HepG2 (cell line): ENCODE measurements at regions not wholly inside any gene's neighbourhood (a gene's known extent, or its start where the extent isn't known, plus 50 kb on each side); places are given as distances from the start of the nearest gene placed in this dataset.

ENCODE experiments used
- ATAC-seq: fragments of 200-7000 bp; cut with Tn5 transposase; 3 replicates; pipeline ENCODE4 v1.9.1; 2020; ENCODE audit warnings: mild to moderate bottlenecking, moderate library complexity
- BruUV-seq: library from RNA; stranded (reverse); fragments of 400-500 nt; replicated peaks from 2 replicates; lab custom pipeline; 2021; lab: Mats Ljungman, UMichigan
- CTCF ChIA-PET: fragments of 300-600 bp; formaldehyde crosslinking; extraction: SDS; loops from one replicate; lab custom pipeline; 2021; ENCODE audit warnings: low total read pairs, inconsistent platforms, low intra/inter-chr PET ratio; lab: Yijun Ruan, JAX
- POLR2A ChIA-PET: fragments of 350-600 bp; sonication (Branson Sonifier 250); formaldehyde crosslinking; loops from one replicate; lab custom pipeline; 2020; ENCODE audit warnings: antibody characterized with exemption, inconsistent platforms; lab: Yijun Ruan, JAX
- DNase-seq: peaks from one replicate; pipeline ENCODE4 v3.0.0-alpha.2; 2015; ENCODE audit warnings: low spot score
- FAIRE-seq: peaks from 3 replicates; lab custom pipeline; 2011; peaks lifted over from hg19 to GRCh38; lab: Jason Lieb, UNC
- H2AFZ ChIP-seq: one replicate; pipeline ENCODE4 v1.6.1; 2011; ENCODE audit warnings: low read length, inconsistent platforms
- H3K27ac ChIP-seq: fragments of 300-600 bp; 3 replicates; pipeline ENCODE4 v1.8.0; 2011; ENCODE audit warnings: mixed run types, mild to moderate bottlenecking, mixed read lengths, low read length, inconsistent platforms; ENCODE audit not compliant: insufficient read depth; ENCODE audit errors: extremely low read length
- H3K27me3 ChIP-seq, 2 experiments: fragments of 200-600 bp in 1 of 2; 2 replicates in 1 of 2; 3 replicates in 1 of 2; pipeline versions ENCODE4 v1.6.0 to v1.8.0; 2011; ENCODE audit warnings: low read length in 2 of 2, mild to moderate bottlenecking in 2 of 2, moderate library complexity in 2 of 2, inconsistent platforms in 1 of 2; ENCODE audit not compliant: insufficient read depth in 2 of 2, control insufficient read depth in 1 of 2
- H3K36me3 ChIP-seq, 2 experiments: fragments of 200-600 bp in 1 of 2; replicated peaks in 1 of 2; 2 replicates in 1 of 2; 3 replicates in 1 of 2; pipeline versions ENCODE4 v1.5.1 to v1.8.0; 2011; ENCODE audit warnings: low read length in 2 of 2, inconsistent platforms in 1 of 2; ENCODE audit not compliant: insufficient read depth in 2 of 2, control insufficient read depth in 1 of 2
- H3K4me1 ChIP-seq: 2 replicates; pipeline ENCODE4 v1.5.1; 2012; ENCODE audit warnings: low read length, inconsistent platforms; ENCODE audit not compliant: insufficient read depth
- H3K4me2 ChIP-seq: 2 replicates; pipeline ENCODE4 v1.6.0; 2011; ENCODE audit warnings: low read depth, low read length, inconsistent platforms
- H3K4me3 ChIP-seq, 3 experiments: fragments of 200-600 bp in 1 of 3; sonication (generic), shearing (Covaris generic) in 1 of 3; replicated peaks in 1 of 3; 2 replicates each; pipeline ENCODE4 v1.5.1; 2011 to 2016; ENCODE audit warnings: low read length in 3 of 3, inconsistent platforms in 2 of 3, low read depth in 2 of 3, mild to moderate bottlenecking in 2 of 3, control low read depth in 1 of 3, mixed read lengths in 1 of 3; ENCODE audit not compliant: insufficient read depth in 1 of 3
- H3K79me2 ChIP-seq: one replicate; pipeline ENCODE4 v1.6.1; 2011; ENCODE audit warnings: low read length, inconsistent platforms; ENCODE audit not compliant: insufficient read depth
- H3K9ac ChIP-seq: 2 replicates; pipeline ENCODE4 v1.6.0; 2011; ENCODE audit warnings: mild to moderate bottlenecking, low read depth, low read length, inconsistent platforms; ENCODE audit not compliant: insufficient read depth
- H3K9me3 ChIP-seq: 2 replicates; pipeline ENCODE4 v1.5.1; 2012; ENCODE audit warnings: mild to moderate bottlenecking, low read length
- H4K20me1 ChIP-seq: 2 replicates; pipeline ENCODE4 v1.6.0; 2011; ENCODE audit warnings: inconsistent platforms, mild to moderate bottlenecking, low read length, moderate library complexity; ENCODE audit not compliant: insufficient read depth
- HNRNPLL ChIP-seq: fragments of 200-400 bp; formaldehyde crosslinking; IDR thresholded peaks from 2 replicates; pipeline ENCODE4 v1.6.1; 2017; ENCODE audit warnings: mild to moderate bottlenecking, low read depth, low read length; ENCODE audit not compliant: poor library complexity, severe bottlenecking
- POLR2A ChIP-seq, 2 experiments: IDR thresholded peaks; 2 replicates each; pipeline ENCODE4 v1.6.1; 2011; ENCODE audit warnings: low read depth in 2 of 2, low read length in 2 of 2, mild to moderate bottlenecking in 1 of 2, moderate library complexity in 1 of 2; ENCODE audit not compliant: insufficient read depth in 1 of 2
- RNF2 ChIP-seq: fragments of 450-650 bp; conservative IDR thresholded peaks from 2 replicates; pipeline ENCODE4 v1.6.1; 2016; ENCODE audit warnings: low read depth
- RORA ChIP-seq: sonication (generic); formaldehyde crosslinking; IDR thresholded peaks from 2 replicates; pipeline ENCODE4 v1.5.0; 2020; ENCODE audit warnings: mild to moderate bottlenecking, missing genetic modification reagents, moderate library complexity
- TCF7 ChIP-seq: sonication (generic); IDR thresholded peaks from 2 replicates; pipeline ENCODE4 v1.6.1; 2016; ENCODE audit warnings: antibody characterized with exemption, low read depth
- YY1 ChIP-seq: IDR thresholded peaks from 2 replicates; pipeline ENCODE4 v1.6.1; 2011; ENCODE audit warnings: low read length, low read depth, moderate library complexity, mild to moderate bottlenecking; ENCODE audit not compliant: insufficient read depth, insufficient replicate concordance
- ZFP90 ChIP-seq: sonication (generic); formaldehyde crosslinking; IDR thresholded peaks from 2 replicates; pipeline ENCODE4 v1.8.0; 2022; ENCODE audit warnings: missing genetic modification reagents, mild to moderate bottlenecking, inconsistent platforms, borderline replicate concordance
- ZNF251 ChIP-seq: sonication (generic); formaldehyde crosslinking; IDR thresholded peaks from 2 replicates; pipeline ENCODE4 v1.9.0; 2021; ENCODE audit warnings: mild to moderate bottlenecking, missing genetic modification reagents
- ZNF335 ChIP-seq: sonication (generic); formaldehyde crosslinking; IDR thresholded peaks from 2 replicates; pipeline ENCODE4 v1.4.0; 2020; ENCODE audit warnings: missing genetic modification reagents
- ZNF460 ChIP-seq: sonication (generic); formaldehyde crosslinking; IDR thresholded peaks from 2 replicates; pipeline ENCODE4 v1.5.1; 2020; ENCODE audit warnings: missing genetic modification reagents, mild to moderate bottlenecking, borderline replicate concordance
- ZNF574 ChIP-seq: sonication (generic); formaldehyde crosslinking; IDR thresholded peaks from 2 replicates; pipeline ENCODE4 v1.4.0; 2020; ENCODE audit warnings: missing genetic modification reagents
- ZNF7 ChIP-seq: IDR thresholded peaks from 2 replicates; pipeline ENCODE4 v1.6.1; 2016; ENCODE audit warnings: missing biosample characterization, missing genetic modification reagents
- WGBS: methylation state at CpG from one replicate; pipeline ENCODE4 v1.1.6; 2017; ENCODE audit warnings: low lambda C conversion rate; 5-methylcytosine and 5-hydroxymethylcytosine counted together
- in situ Hi-C: cut with HindIII; loops from 2 replicates; pipeline ENCODE4 v1.10.0; 2017; ENCODE audit warnings: low pct_unique_long_range_greater_than_20kb; ENCODE audit not compliant: extremely low pct_ligation_motif_present
- intact Hi-C: fragments of 100-400 bp; cut with micrococcal nuclease; formaldehyde crosslinking; loops from one replicate; pipeline ENCODE4 v1.10.0; 2022; ENCODE audit not compliant: unreplicated experiment
- TF ChIP-seq, protein P1 (sequence below): sonication (generic); formaldehyde crosslinking; IDR thresholded peaks from 2 replicates; pipeline ENCODE4 v1.8.0; 2022; ENCODE audit warnings: mild to moderate bottlenecking, missing genetic modification reagents, moderate library complexity

GRCh38 chr4:31548021-31548420 lies 827.9 kb downstream of the PCDH7 start:
- H3K4me3 ChIP-seq, result no peak overlapping the region
- WGBS, result 16% methylated on average over 2 of the region's 2 CpGs
- H2AFZ ChIP-seq, result no peak overlapping the region
- no peak overlapping the region for H3K27ac ChIP-seq
- CTCF ChIA-PET, result no interaction called here
- intact Hi-C loops, result no loop called here
- no peak overlapping the region for H3K9ac ChIP-seq
- no peak overlapping the region for H3K4me2 ChIP-seq
- no TSS peak for BruUV-seq
- ATAC-seq, result no peak
- H3K27me3 ChIP-seq, result no peaks in the 10 kb centered on the region
- H3K36me3 ChIP-seq, result no peaks in the 10 kb centered on the region
- no peak for FAIRE-seq
- H3K79me2 ChIP-seq, result no peaks in the 10 kb centered on the region
- peaks cover 29% of the 10 kb centered on the region for H3K9me3 ChIP-seq
- POLR2A ChIA-PET, result no interaction called here
- in situ Hi-C loops, result no loop called here
- TF ChIP-seq ZFP90 (CRISPR knock-in tag) (no peak), YY1 (no peak), ZNF251 (CRISPR knock-in tag) (no peak), ZNF7 (CRISPR knock-in tag) (no peak), TCF7 (no peak), ZNF460 (no peak), POLR2A (IDR thresholded peaks at IDR 0.05; ENCODE audit: insufficient read depth in 1 of 2, low read depth in 2 of 2, low read length in 2 of 2) (no peak), ZNF335 (CRISPR knock-in tag) (no peak), ZNF574 (no peak), RNF2 (no peak), HNRNPLL (no peak), RORA (CRISPR knock-in tag) (no peak)
- TF ChIP-seq, protein P1, sequence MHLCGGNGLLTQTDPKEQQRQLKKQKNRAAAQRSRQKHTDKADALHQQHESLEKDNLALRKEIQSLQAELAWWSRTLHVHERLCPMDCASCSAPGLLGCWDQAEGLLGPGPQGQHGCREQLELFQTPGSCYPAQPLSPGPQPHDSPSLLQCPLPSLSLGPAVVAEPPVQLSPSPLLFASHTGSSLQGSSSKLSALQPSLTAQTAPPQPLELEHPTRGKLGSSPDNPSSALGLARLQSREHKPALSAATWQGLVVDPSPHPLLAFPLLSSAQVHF (CRISPR knock-in tag), result no peak
- no peaks in the 10 kb centered on the region for H3K4me1 ChIP-seq
- H4K20me1 ChIP-seq, result no peaks in the 10 kb centered on the region
- DNase-seq, result no peak
